MM.1S (cell line): ENCODE measurements at regions not wholly inside any gene's neighbourhood (a gene's known extent, or its start where the extent isn't known, plus 50 kb on each side); places are given as distances from the start of the nearest gene placed in this dataset.

ENCODE experiments used
- EZH2 ChIP-seq: fragments of 300-600 bp; sonication (generic); optimal IDR thresholded peaks from 2 replicates; pipeline ENCODE3; 2017; ENCODE audit warnings: low read depth, mild to moderate bottlenecking, antibody characterized with exemption, low read length, mixed read lengths
- EZH2phosphoT487 ChIP-seq: fragments of 300-600 bp; sonication (generic); IDR thresholded peaks from 2 replicates; pipeline ENCODE4 v1.6.1; 2018; ENCODE audit warnings: antibody characterized with exemption, low read length
- TF ChIP-seq, protein P1 (sequence below): fragments of 300-600 bp; sonication (generic); IDR thresholded peaks from 2 replicates; pipeline ENCODE4 v1.5.1; 2016; ENCODE audit warnings: antibody characterized with exemption, low read length, mixed read lengths

- TF ChIP-seq, protein P1, sequence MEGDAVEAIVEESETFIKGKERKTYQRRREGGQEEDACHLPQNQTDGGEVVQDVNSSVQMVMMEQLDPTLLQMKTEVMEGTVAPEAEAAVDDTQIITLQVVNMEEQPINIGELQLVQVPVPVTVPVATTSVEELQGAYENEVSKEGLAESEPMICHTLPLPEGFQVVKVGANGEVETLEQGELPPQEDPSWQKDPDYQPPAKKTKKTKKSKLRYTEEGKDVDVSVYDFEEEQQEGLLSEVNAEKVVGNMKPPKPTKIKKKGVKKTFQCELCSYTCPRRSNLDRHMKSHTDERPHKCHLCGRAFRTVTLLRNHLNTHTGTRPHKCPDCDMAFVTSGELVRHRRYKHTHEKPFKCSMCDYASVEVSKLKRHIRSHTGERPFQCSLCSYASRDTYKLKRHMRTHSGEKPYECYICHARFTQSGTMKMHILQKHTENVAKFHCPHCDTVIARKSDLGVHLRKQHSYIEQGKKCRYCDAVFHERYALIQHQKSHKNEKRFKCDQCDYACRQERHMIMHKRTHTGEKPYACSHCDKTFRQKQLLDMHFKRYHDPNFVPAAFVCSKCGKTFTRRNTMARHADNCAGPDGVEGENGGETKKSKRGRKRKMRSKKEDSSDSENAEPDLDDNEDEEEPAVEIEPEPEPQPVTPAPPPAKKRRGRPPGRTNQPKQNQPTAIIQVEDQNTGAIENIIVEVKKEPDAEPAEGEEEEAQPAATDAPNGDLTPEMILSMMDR: no peak
- TF ChIP-seq EZH2: no peak
- TF ChIP-seq EZH2phosphoT487: no peak
Observed at GRCh38 chr9:108534741-108535140, 321.0 kb downstream of the ACTL7B start.
